ENCODE measurements at regions not wholly inside any gene's neighbourhood (a gene's known extent, or its start where the extent isn't known, plus 50 kb on each side); places are given as distances from the start of the nearest gene placed in this dataset.

GRCh38 chr6:55957961-55958422 lies 82.6 kb upstream of the BMP5 start:
- TF ChIP-seq ZNF70 (CRISPR knock-in tag; IDR thresholded peaks at IDR 0.05) (no peak), ARNTL (CRISPR knock-in tag; IDR thresholded peaks at IDR 0.05; ENCODE audit: borderline replicate concordance, low read depth) (no peak), ZNF8 (CRISPR knock-in tag; IDR thresholded peaks at IDR 0.05) (no peak), PATZ1 (CRISPR knock-in tag; IDR thresholded peaks at IDR 0.05; ENCODE audit: borderline replicate concordance) (no peak), OSR1 (CRISPR knock-in tag; IDR thresholded peaks at IDR 0.05) (no peak), ZNF565 (CRISPR knock-in tag; conservative IDR thresholded peaks at IDR 0.05; ENCODE audit: low read depth) (no peak), POU6F1 (CRISPR knock-in tag; IDR thresholded peaks at IDR 0.05; ENCODE audit: borderline replicate concordance, low read depth) (no peak), CSDC2 (CRISPR knock-in tag; IDR thresholded peaks at IDR 0.05) (no peak), ZFP30 (CRISPR knock-in tag; IDR thresholded peaks at IDR 0.05) (no peak)

Measured in SK-N-SH treated with all-trans-retinoic acid at 6 μM for 48 hours (cell line).